Dedifferentiated amniotic fluid mesenchymal stem cell (primary cell): ENCODE measurements at regions not wholly inside any gene's neighbourhood (a gene's known extent, or its start where the extent isn't known, plus 50 kb on each side); places are given as distances from the start of the nearest gene placed in this dataset.
"Not testable (repeated sequence)": the region's sequence is repeated elsewhere in the genome, so short reads cannot be mapped to it uniquely, and the experiment has no call there.

Experiments
- DNase-seq: peaks from one replicate; pipeline ENCODE4 v3.0.0-alpha.2; 2016; ENCODE audit errors: extremely low spot score

GRCh38 chr17:19470530-19471261, 59.7 kb downstream of the RNF112 start:
- peak; percentile 40 for DNase-seq

- DNase-seq, result not testable (repeated sequence)
Observed at GRCh38 chr17:19474405-19474804, 59.2 kb upstream of the SLC47A1 start.

- DNase-seq, result not testable (repeated sequence)
Observed at GRCh38 chr17:19475800-19476199, 57.9 kb upstream of the SLC47A1 start.

- peak; percentile 47 for DNase-seq
Observed at GRCh38 chr17:19482576-19482975, 51.1 kb upstream of the SLC47A1 start.
